Ascending aorta (tissue), 2 donors: ENCODE measurements at regions not wholly inside any gene's neighbourhood (a gene's known extent, or its start where the extent isn't known, plus 50 kb on each side); places are given as distances from the start of the nearest gene placed in this dataset.

ENCODE experiments used
- DNase-seq, 2 donors: peaks; one replicate each; pipeline ENCODE4 v3.0.0-alpha.2; 2019; ENCODE audit warnings: low spot score in 2 of 2
- H3K27ac ChIP-seq, 2 donors: fragments of 200-600 bp; sonication (generic); one replicate each; pipeline ENCODE4 v1.5.1; 2016 to 2017; ENCODE audit warnings: mild to moderate bottlenecking in 1 of 2
- H3K27me3 ChIP-seq: fragments of 200-600 bp; sonication (generic); one replicate; pipeline ENCODE4 v1.5.1; 2017
- H3K36me3 ChIP-seq, 2 donors: fragments of 200-600 bp; sonication (generic); one replicate each; pipeline ENCODE4 v1.5.1; 2016
- H3K4me1 ChIP-seq, 2 donors: fragments of 200-600 bp; sonication (generic); one replicate each; pipeline ENCODE4 v1.5.1; 2016 to 2017; ENCODE audit warnings: mild to moderate bottlenecking in 1 of 2
- H3K4me3 ChIP-seq, 2 donors: fragments of 200-600 bp; sonication (generic); one replicate each; pipeline ENCODE4 v1.5.1; 2016 to 2017; ENCODE audit warnings: mild to moderate bottlenecking in 1 of 2
- H3K9me3 ChIP-seq, 2 donors: fragments of 200-600 bp; sonication (generic); one replicate each; pipeline ENCODE4 v1.5.1; 2016
- intact Hi-C: fragments of 100-400 bp; cut with DNase I; formaldehyde crosslinking; loops from one replicate; pipeline ENCODE4 v1.15.1; 2023
- TF ChIP-seq, protein P1 (sequence below), 3 experiments: fragments of 200-600 bp in 2 of 3; fragments of 450-650 bp in 1 of 3; sonication (generic) in 2 of 3; IDR thresholded peaks; one replicate each; pipeline ENCODE4 v1.5.1; 2016 to 2019; ENCODE audit warnings: antibody characterized with exemption in 3 of 3, mild to moderate bottlenecking in 1 of 3, moderate library complexity in 1 of 3

DNA sequence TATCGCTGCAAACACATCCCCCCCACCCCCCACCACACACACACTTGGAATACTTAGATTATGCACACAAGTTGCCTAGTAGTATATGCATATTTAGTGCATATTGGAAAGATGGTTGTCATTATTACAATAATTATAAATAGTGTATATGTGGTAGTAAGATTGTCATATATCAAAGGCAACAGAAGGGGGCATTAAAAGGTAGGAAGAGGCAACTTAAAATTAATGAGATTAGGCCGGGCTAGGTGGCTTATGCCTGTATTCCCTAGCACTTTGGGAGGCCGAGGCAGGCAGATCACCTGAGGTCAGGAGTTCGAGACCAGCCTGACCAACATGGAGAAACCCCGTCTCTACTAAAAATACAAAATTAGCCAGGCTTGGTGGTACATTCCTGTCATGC, 52.1 kb downstream of the GSC start:
- Histone ChIP-seq H3K4me3 (no peak overlapping the region), H3K27ac (no peak overlapping the region), H3K27me3 (no peaks in the 10 kb centered on the region), H3K9me3 (no peaks in the 10 kb centered on the region), H3K36me3 (no peaks in the 10 kb centered on the region), H3K4me1 (no peaks in the 10 kb centered on the region)
- intact Hi-C loops: no loop called here
- no peak for DNase-seq
- TF ChIP-seq, protein P1, sequence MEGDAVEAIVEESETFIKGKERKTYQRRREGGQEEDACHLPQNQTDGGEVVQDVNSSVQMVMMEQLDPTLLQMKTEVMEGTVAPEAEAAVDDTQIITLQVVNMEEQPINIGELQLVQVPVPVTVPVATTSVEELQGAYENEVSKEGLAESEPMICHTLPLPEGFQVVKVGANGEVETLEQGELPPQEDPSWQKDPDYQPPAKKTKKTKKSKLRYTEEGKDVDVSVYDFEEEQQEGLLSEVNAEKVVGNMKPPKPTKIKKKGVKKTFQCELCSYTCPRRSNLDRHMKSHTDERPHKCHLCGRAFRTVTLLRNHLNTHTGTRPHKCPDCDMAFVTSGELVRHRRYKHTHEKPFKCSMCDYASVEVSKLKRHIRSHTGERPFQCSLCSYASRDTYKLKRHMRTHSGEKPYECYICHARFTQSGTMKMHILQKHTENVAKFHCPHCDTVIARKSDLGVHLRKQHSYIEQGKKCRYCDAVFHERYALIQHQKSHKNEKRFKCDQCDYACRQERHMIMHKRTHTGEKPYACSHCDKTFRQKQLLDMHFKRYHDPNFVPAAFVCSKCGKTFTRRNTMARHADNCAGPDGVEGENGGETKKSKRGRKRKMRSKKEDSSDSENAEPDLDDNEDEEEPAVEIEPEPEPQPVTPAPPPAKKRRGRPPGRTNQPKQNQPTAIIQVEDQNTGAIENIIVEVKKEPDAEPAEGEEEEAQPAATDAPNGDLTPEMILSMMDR (IDR thresholded peaks at IDR 0.05): no peak

DNA sequence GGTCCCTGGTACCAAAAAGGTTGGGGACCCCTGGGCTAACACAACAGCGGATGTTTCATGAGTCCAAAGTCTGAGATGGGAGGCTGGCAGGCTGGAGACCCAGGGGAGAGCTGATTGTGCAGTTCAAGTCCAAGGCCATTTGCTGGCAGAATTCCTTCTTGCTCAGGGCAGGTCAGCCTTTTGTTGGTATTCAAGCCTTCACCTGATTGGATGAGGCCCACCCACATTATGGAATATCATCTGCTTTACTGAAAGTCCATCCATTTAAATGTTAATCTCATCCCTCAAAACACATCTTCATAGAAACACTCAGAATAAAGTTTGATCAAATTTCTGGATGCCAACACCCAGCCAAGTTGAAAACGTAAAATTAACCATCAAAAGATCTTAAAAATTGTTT, 52.9 kb downstream of the GSC start:
- TF ChIP-seq, protein P1 (IDR thresholded peaks at IDR 0.05): no peak
- no peaks in the 10 kb centered on the region for H3K9me3 ChIP-seq
- H3K4me1 ChIP-seq: no peaks in the 10 kb centered on the region
- no peak overlapping the region for H3K27ac ChIP-seq
- no peaks in the 10 kb centered on the region for H3K36me3 ChIP-seq
- intact Hi-C loops: no loop called here
- H3K4me3 ChIP-seq: no peak overlapping the region
- no peaks in the 10 kb centered on the region for H3K27me3 ChIP-seq
- no peak for DNase-seq

DNA sequence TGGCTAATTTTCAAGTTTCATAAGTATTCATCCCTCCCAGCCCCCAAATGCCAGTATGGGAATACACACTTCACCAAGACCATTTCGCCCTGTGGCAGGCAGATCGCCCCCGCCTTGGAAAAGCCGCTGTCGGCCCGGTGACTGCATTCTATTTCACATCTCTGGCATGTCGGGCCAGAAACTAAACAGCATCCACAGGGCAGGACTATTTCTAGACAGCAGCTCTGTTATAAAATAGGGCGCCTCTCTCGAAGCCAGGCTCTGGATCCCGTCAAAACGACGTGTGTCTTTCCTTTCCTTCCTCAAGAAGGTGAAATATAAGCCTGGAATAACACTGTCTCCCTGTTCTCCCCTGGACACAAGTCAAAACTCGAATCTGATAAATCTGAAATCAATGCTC, 56.8 kb downstream of the GSC start:
- Histone ChIP-seq H3K36me3 (no peaks in the 10 kb centered on the region), H3K27me3 (no peaks in the 10 kb centered on the region), H3K4me3 (no peak overlapping the region), H3K27ac (no peak overlapping the region), H3K9me3 (no peaks in the 10 kb centered on the region), H3K4me1 (no peaks in the 10 kb centered on the region)
- TF ChIP-seq, protein P1 (IDR thresholded peaks at IDR 0.05): no peak
- intact Hi-C loops: no loop called here
- no peak for DNase-seq

DNA sequence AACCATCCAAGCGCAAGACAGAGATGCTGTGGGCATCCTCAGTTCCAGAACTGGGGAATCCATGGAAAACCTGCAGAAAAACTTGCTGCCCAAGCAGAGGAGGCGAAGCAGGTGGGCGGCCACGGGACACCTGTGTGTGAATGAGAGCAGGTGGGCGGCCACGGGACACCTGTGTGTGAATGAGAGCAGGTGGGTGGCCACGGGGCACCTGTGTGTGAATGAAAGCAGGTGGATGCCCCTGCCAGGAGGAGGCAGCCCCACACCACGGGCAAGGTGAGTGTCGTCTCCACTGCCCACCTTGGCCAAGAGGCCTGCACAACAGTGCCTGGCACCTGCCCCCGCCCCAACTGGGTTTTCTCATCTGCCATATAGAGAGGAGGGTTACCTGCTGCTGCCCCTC, 59.2 kb downstream of the GSC start:
- Histone ChIP-seq H3K36me3 (no peaks in the 10 kb centered on the region), H3K4me1 (no peaks in the 10 kb centered on the region), H3K4me3 (no peak overlapping the region), H3K27me3 (no peaks in the 10 kb centered on the region), H3K9me3 (no peaks in the 10 kb centered on the region), H3K27ac (no peak overlapping the region)
- TF ChIP-seq, protein P1 (IDR thresholded peaks at IDR 0.05): no peak
- intact Hi-C loops: no loop called here
- DNase-seq: no peak

DNA sequence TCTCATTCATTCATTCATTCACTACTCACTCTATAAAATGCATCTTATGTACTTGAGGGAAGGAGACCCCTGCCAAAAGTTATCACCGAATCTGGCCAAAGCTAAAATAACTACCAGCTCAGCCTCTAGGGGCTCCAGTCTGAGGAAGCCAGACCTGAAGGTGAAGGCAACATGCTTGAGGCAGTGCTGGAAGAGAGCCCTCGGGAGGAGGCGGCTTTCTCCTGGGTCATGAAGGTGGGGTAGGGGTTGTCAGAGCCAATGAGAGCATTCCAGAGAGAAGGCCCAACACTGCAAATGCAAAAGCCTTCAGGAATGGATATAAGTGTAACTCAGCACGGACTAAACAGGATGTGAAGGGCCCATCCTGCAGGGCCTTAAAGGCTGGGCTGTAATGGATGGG, 62.4 kb downstream of the GSC start:
- DNase-seq: no peak
- Histone ChIP-seq H3K36me3 (no peaks in the 10 kb centered on the region), H3K27me3 (no peaks in the 10 kb centered on the region), H3K4me3 (no peak overlapping the region), H3K9me3 (no peaks in the 10 kb centered on the region), H3K4me1 (no peaks in the 10 kb centered on the region), H3K27ac (no peak overlapping the region)
- intact Hi-C loops: no loop called here
- TF ChIP-seq, protein P1 (IDR thresholded peaks at IDR 0.05): no peak

DNA sequence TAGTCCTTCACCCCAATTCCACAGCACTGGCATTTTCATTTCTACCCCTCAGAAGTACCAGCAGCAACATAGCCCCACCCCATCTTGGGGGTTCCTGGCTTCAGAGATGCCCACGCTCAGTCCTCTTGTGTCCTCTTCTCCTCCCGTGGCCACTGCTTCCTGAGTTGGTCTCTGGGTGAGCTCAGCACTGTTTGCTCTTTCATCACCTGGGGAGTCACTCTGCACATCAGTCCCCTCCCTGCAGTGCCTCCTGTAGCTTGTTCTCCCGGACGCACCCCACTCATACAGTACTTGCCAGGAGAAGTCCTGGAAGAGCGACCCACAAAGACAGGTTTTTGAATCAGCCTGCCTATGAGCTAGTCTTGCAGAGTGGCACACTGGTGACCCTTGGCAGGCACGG, 63.8 kb downstream of the GSC start:
- Histone ChIP-seq H3K4me1 (no peaks in the 10 kb centered on the region), H3K27ac (no peak overlapping the region), H3K9me3 (no peaks in the 10 kb centered on the region), H3K4me3 (no peak overlapping the region), H3K36me3 (no peaks in the 10 kb centered on the region), H3K27me3 (no peaks in the 10 kb centered on the region)
- intact Hi-C loops: no loop called here
- DNase-seq: no peak
- TF ChIP-seq, protein P1 (IDR thresholded peaks at IDR 0.05): no peak
